HepG2 (cell line): ENCODE measurements at regions not wholly inside any gene's neighbourhood (a gene's known extent, or its start where the extent isn't known, plus 50 kb on each side); places are given as distances from the start of the nearest gene placed in this dataset.

Experiments
- ATAC-seq: fragments of 200-7000 bp; cut with Tn5 transposase; 3 replicates; pipeline ENCODE4 v1.9.1; 2020; ENCODE audit warnings: mild to moderate bottlenecking, moderate library complexity
- BruUV-seq: library from RNA; stranded (reverse); fragments of 400-500 nt; replicated peaks from 2 replicates; lab custom pipeline; 2021; lab: Mats Ljungman, UMichigan
- CTCF ChIA-PET: fragments of 300-600 bp; formaldehyde crosslinking; extraction: SDS; loops from one replicate; lab custom pipeline; 2021; ENCODE audit warnings: low total read pairs, inconsistent platforms, low intra/inter-chr PET ratio; lab: Yijun Ruan, JAX
- POLR2A ChIA-PET: fragments of 350-600 bp; sonication (Branson Sonifier 250); formaldehyde crosslinking; loops from one replicate; lab custom pipeline; 2020; ENCODE audit warnings: antibody characterized with exemption, inconsistent platforms; lab: Yijun Ruan, JAX
- DNase-seq: peaks from one replicate; pipeline ENCODE4 v3.0.0-alpha.2; 2015; ENCODE audit warnings: low spot score
- FAIRE-seq: peaks from 3 replicates; lab custom pipeline; 2011; peaks lifted over from hg19 to GRCh38; lab: Jason Lieb, UNC
- H2AFZ ChIP-seq: one replicate; pipeline ENCODE4 v1.6.1; 2011; ENCODE audit warnings: low read length, inconsistent platforms
- H3K27ac ChIP-seq: fragments of 300-600 bp; 3 replicates; pipeline ENCODE4 v1.8.0; 2011; ENCODE audit warnings: mixed run types, mild to moderate bottlenecking, mixed read lengths, low read length, inconsistent platforms; ENCODE audit not compliant: insufficient read depth; ENCODE audit errors: extremely low read length
- H3K27me3 ChIP-seq, 2 experiments: fragments of 200-600 bp in 1 of 2; 2 replicates in 1 of 2; 3 replicates in 1 of 2; pipeline versions ENCODE4 v1.6.0 to v1.8.0; 2011; ENCODE audit warnings: low read length in 2 of 2, mild to moderate bottlenecking in 2 of 2, moderate library complexity in 2 of 2, inconsistent platforms in 1 of 2; ENCODE audit not compliant: insufficient read depth in 2 of 2, control insufficient read depth in 1 of 2
- H3K36me3 ChIP-seq, 2 experiments: fragments of 200-600 bp in 1 of 2; replicated peaks in 1 of 2; 2 replicates in 1 of 2; 3 replicates in 1 of 2; pipeline versions ENCODE4 v1.5.1 to v1.8.0; 2011; ENCODE audit warnings: low read length in 2 of 2, inconsistent platforms in 1 of 2; ENCODE audit not compliant: insufficient read depth in 2 of 2, control insufficient read depth in 1 of 2
- H3K4me1 ChIP-seq: 2 replicates; pipeline ENCODE4 v1.5.1; 2012; ENCODE audit warnings: low read length, inconsistent platforms; ENCODE audit not compliant: insufficient read depth
- H3K4me2 ChIP-seq: 2 replicates; pipeline ENCODE4 v1.6.0; 2011; ENCODE audit warnings: low read depth, low read length, inconsistent platforms
- H3K4me3 ChIP-seq, 3 experiments: fragments of 200-600 bp in 1 of 3; sonication (generic), shearing (Covaris generic) in 1 of 3; replicated peaks in 1 of 3; 2 replicates each; pipeline ENCODE4 v1.5.1; 2011 to 2016; ENCODE audit warnings: low read length in 3 of 3, inconsistent platforms in 2 of 3, low read depth in 2 of 3, mild to moderate bottlenecking in 2 of 3, control low read depth in 1 of 3, mixed read lengths in 1 of 3; ENCODE audit not compliant: insufficient read depth in 1 of 3
- H3K79me2 ChIP-seq: one replicate; pipeline ENCODE4 v1.6.1; 2011; ENCODE audit warnings: low read length, inconsistent platforms; ENCODE audit not compliant: insufficient read depth
- H3K9ac ChIP-seq: 2 replicates; pipeline ENCODE4 v1.6.0; 2011; ENCODE audit warnings: mild to moderate bottlenecking, low read depth, low read length, inconsistent platforms; ENCODE audit not compliant: insufficient read depth
- H3K9me3 ChIP-seq: 2 replicates; pipeline ENCODE4 v1.5.1; 2012; ENCODE audit warnings: mild to moderate bottlenecking, low read length
- H4K20me1 ChIP-seq: 2 replicates; pipeline ENCODE4 v1.6.0; 2011; ENCODE audit warnings: inconsistent platforms, mild to moderate bottlenecking, low read length, moderate library complexity; ENCODE audit not compliant: insufficient read depth
- AHDC1 ChIP-seq: sonication (generic); formaldehyde crosslinking; IDR thresholded peaks from 2 replicates; pipeline ENCODE4 v1.5.1; 2020; ENCODE audit warnings: mild to moderate bottlenecking, missing genetic modification reagents, borderline replicate concordance
- MAFF ChIP-seq: IDR thresholded peaks from 2 replicates; pipeline ENCODE4 v1.6.1; 2011; ENCODE audit warnings: low read depth, low read length, improper control_type of control experiment
- MAFK ChIP-seq, 2 experiments: IDR thresholded peaks in 1 of 2; conservative IDR thresholded peaks in 1 of 2; 2 replicates each; pipeline ENCODE4 v1.6.1; 2011; ENCODE audit warnings: improper control_type of control experiment in 2 of 2, low read length in 2 of 2
- RAD21 ChIP-seq: fragments of 450-650 bp; formaldehyde crosslinking; IDR thresholded peaks from 2 replicates; pipeline ENCODE4 v1.5.0; 2020; ENCODE audit warnings: mild to moderate bottlenecking
- SMC3 ChIP-seq: IDR thresholded peaks from 2 replicates; pipeline ENCODE4 v1.6.1; 2011; ENCODE audit warnings: low read length, improper control_type of control experiment
- SPEN ChIP-seq: sonication (generic); formaldehyde crosslinking; IDR thresholded peaks from 2 replicates; pipeline ENCODE4 v1.5.1; 2020; ENCODE audit warnings: low read depth, mild to moderate bottlenecking, missing genetic modification reagents
- STAG1 ChIP-seq: sonication (generic); formaldehyde crosslinking; IDR thresholded peaks from 2 replicates; pipeline ENCODE4 v1.4.0; 2020; ENCODE audit warnings: missing genetic modification reagents
- TMF1 ChIP-seq: sonication (generic); formaldehyde crosslinking; IDR thresholded peaks from 2 replicates; pipeline ENCODE4 v1.8.1; 2022; ENCODE audit warnings: low read depth, missing genetic modification reagents
- WGBS: methylation state at CpG from one replicate; pipeline ENCODE4 v1.1.6; 2017; ENCODE audit warnings: low lambda C conversion rate; 5-methylcytosine and 5-hydroxymethylcytosine counted together
- in situ Hi-C: cut with HindIII; loops from 2 replicates; pipeline ENCODE4 v1.10.0; 2017; ENCODE audit warnings: low pct_unique_long_range_greater_than_20kb; ENCODE audit not compliant: extremely low pct_ligation_motif_present
- intact Hi-C: fragments of 100-400 bp; cut with micrococcal nuclease; formaldehyde crosslinking; loops from one replicate; pipeline ENCODE4 v1.10.0; 2022; ENCODE audit not compliant: unreplicated experiment
- TF ChIP-seq, protein P1 (sequence below): sonication (generic); formaldehyde crosslinking; IDR thresholded peaks from 2 replicates; pipeline ENCODE4 v1.5.0; 2020; ENCODE audit warnings: mild to moderate bottlenecking, missing genetic modification reagents, moderate library complexity

GRCh38 chr6:6788394-6789032, 200.0 kb downstream of the LY86 start:
- Histone ChIP-seq H3K36me3 (no peaks in the 10 kb centered on the region), H4K20me1 (no peaks in the 10 kb centered on the region), H3K9ac (no peak overlapping the region), H3K9me3 (no peaks in the 10 kb centered on the region), H3K27ac (no peak overlapping the region), H3K27me3 (peaks cover 0 to 2% of the 10 kb centered on the region in 2 experiments; a peak in 2 of 5 replicates), H2AFZ (no peak overlapping the region), H3K4me1 (no peaks in the 10 kb centered on the region), H3K4me2 (no peak overlapping the region), H3K79me2 (no peaks in the 10 kb centered on the region), H3K4me3 (no peak overlapping the region)
- CTCF ChIA-PET = no interaction called here
- in situ Hi-C loops = no loop called here
- BruUV-seq = no TSS peak
- TF ChIP-seq RAD21 (CRISPR knock-in tag) (0 out of 2 replicates have a peak, but pooled peaks have one; percentile 14), SMC3 (peak; percentile 32; the same call in 1 of the 2 replicates), STAG1 (peak; percentile 70), TMF1 (CRISPR knock-in tag) (no peak)
- TF ChIP-seq, protein P1, sequence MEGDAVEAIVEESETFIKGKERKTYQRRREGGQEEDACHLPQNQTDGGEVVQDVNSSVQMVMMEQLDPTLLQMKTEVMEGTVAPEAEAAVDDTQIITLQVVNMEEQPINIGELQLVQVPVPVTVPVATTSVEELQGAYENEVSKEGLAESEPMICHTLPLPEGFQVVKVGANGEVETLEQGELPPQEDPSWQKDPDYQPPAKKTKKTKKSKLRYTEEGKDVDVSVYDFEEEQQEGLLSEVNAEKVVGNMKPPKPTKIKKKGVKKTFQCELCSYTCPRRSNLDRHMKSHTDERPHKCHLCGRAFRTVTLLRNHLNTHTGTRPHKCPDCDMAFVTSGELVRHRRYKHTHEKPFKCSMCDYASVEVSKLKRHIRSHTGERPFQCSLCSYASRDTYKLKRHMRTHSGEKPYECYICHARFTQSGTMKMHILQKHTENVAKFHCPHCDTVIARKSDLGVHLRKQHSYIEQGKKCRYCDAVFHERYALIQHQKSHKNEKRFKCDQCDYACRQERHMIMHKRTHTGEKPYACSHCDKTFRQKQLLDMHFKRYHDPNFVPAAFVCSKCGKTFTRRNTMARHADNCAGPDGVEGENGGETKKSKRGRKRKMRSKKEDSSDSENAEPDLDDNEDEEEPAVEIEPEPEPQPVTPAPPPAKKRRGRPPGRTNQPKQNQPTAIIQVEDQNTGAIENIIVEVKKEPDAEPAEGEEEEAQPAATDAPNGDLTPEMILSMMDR (CRISPR knock-in tag) = peak; percentile 55
- ATAC-seq (peak; percentile 74), DNase-seq (no peak), FAIRE-seq (no peak)
- WGBS = 70% methylated on average over 4 of the region's 4 CpGs
- intact Hi-C loops = loop anchor here (1.0 kb wide), 1 partner anchor 318 kb away; no protein-coding TSS in a partner anchor
- POLR2A ChIA-PET = no interaction called here

DNA sequence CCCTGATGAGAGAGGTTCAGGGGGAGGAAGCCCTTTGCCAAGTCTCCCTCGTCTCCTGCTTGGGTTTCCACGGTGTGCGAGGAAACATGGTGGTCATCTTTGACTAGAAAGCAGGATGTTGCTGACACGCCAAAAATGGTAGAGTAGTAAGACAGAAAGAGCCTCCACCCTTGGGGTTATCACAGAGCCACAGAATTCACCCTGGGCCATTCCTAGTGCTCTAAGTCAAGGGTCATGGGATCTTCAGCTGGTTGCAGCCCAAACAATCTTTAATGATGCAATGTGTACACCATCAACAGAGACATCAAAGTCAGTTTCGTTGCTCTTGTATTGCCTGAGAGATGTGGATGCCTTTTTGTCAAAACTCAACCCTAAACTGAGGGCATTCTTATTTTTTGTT, 201.9 kb downstream of the LY86 start:
- no peak for FAIRE-seq
- no peak for ATAC-seq
- Histone ChIP-seq H3K27me3 (peaks cover 0 to 2% of the 10 kb centered on the region in 2 experiments; a peak in 1 of 5 replicates), H3K9me3 (no peaks in the 10 kb centered on the region), H3K27ac (no peak overlapping the region), H4K20me1 (no peaks in the 10 kb centered on the region), H3K4me3 (no peak overlapping the region), H3K36me3 (no peaks in the 10 kb centered on the region), H3K4me1 (no peaks in the 10 kb centered on the region), H2AFZ (no peak overlapping the region), H3K79me2 (no peaks in the 10 kb centered on the region), H3K9ac (no peak overlapping the region), H3K4me2 (no peak overlapping the region)
- in situ Hi-C loops = no loop called here
- POLR2A ChIA-PET = no interaction called here
- CTCF ChIA-PET = no interaction called here
- 47% methylated on average over 5 of the region's 5 CpGs for WGBS
- TF ChIP-seq SPEN (CRISPR knock-in tag) (no peak), MAFK (conservative IDR thresholded peaks at IDR 0.05 in 1 of 2, IDR thresholded peaks at IDR 0.05 in 1 of 2; ENCODE audit: low read length in 2 of 2) (peak; percentile 14 to 37; a peak in 2 of 4 replicates), MAFF (0 out of 2 replicates have a peak, but pooled peaks have one; percentile 13), AHDC1 (CRISPR knock-in tag) (no peak)
- no TSS peak for BruUV-seq
- intact Hi-C loops = no loop called here
- no peak for DNase-seq
